ENCODE measurements at regions not wholly inside any gene's neighbourhood (a gene's known extent, or its start where the extent isn't known, plus 50 kb on each side); places are given as distances from the start of the nearest gene placed in this dataset.

DNA sequence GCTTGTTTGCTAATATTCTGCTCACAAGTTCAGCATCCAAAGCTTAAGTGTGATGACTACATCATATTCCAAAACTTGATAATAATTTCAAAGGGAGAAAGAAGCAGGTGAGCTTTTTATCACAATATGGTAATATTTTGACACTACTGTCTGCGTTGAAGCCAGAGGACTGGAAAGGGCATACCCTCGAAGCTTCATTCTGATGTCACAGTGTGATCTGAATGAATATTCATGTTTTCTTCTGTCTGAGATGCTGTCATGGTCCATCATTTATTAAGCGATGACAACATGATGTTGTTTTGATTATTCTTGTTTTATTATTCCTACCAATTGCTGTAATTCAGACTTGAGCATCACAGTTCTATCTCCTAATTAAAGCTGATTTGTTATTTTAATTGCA, 625.4 kb downstream of the ZPLD1 start:
- no peak for DNase-seq

DNA sequence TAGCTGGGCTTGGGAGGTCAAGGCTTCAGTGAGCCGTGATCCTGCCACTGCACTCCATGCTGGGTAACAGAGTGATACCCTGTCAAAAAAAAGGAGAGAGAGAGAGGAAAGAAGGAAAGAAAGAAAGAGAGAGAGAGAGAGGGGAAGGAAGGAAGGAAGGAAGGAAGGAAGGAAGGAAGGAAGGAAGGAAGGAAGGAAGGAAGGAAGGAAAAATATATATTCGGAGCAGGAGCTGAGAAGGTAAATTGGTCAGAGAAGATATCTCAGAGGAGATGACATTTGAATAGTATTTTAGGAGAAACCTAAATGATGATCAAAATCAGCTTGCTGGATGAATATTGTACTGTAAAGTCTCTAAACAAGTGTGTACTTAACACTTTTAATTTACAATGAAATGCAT, 633.1 kb downstream of the ZPLD1 start:
- no peak for DNase-seq

DNA sequence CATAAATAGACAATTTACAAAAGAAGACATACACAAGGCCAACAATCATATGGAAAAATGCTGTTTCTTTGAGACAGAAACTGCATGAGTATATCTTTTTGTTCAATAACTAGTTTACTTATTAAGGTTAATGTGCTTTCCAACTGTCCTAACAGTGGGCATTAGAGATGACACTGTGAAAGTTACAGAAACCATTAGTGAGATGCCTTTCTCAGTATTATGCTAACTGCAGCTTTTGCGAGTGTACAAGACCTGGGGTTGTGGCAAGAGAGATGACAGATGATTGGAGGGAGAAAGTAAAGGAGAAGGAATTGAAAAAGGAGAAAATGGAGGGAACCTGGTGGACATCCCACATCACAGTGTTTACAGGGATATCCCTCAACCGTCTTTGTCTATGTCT, 640.5 kb downstream of the ZPLD1 start:
- DNase-seq: no peak

GRCh38 chr3:103077910-103078309, 643.1 kb downstream of the ZPLD1 start:
- DNase-seq: no peak

- no peak for DNase-seq
These were observed 647.7 kb downstream of the ZPLD1 start for GRCh38 chr3:103082501-103082900.

DNA sequence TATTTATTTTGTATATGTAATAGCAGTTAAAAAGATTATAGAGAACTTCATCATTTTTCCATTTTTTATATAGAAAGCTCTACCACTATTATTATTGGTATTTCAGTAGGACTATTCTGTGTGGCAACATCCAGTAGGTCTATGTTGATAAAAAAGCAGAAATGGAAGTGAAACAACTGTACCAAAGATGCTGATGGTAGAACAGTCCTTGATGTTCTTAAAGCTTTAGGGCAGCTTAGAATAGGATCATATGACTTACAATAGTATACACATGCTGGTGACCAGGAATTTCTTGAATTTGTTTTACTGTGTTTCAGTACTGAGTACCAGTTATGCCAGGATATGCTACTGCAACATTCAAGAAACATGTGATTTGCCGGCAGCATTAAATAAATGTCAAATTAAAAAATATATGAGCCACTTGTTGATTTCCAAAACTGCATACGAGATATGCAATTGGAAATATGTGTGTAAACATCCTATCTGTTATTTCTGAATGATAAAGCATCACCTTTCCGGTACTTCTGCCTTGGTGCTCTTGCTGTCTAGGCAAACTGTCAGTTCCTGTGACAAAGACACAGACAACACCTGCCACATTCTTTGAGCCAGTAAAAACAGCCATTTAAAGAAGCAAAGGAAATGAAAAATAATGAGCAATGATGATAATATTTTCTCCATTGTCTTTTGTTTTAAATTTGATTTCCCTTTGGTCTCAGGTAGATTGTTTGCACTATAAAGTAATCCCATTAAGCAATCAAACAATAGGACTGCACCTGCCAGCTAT, 649.2 kb downstream of the ZPLD1 start:
- DNase-seq: no peak

DNA sequence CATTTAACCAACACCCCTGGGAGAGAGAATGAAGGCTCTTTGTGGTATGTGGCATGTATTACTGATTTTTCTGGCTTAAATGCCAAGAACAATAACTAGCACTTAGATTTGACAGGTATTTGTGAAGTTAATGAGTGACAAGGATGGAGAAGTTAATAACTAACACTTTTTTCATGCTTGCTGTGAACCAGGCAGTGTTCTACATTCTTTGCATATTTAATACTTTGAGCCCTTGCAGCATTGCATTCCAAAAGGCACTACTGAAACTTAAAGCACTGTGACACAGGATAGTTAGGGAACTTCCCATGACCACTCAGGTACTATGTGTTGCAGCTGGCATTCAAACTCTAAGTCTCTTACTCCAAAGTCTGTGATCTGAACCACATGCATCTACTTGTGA, 650.6 kb downstream of the ZPLD1 start:
- no peak for DNase-seq

GRCh38 chr3:103089758-103090157, 654.9 kb downstream of the ZPLD1 start:
- DNase-seq: no peak

DNA sequence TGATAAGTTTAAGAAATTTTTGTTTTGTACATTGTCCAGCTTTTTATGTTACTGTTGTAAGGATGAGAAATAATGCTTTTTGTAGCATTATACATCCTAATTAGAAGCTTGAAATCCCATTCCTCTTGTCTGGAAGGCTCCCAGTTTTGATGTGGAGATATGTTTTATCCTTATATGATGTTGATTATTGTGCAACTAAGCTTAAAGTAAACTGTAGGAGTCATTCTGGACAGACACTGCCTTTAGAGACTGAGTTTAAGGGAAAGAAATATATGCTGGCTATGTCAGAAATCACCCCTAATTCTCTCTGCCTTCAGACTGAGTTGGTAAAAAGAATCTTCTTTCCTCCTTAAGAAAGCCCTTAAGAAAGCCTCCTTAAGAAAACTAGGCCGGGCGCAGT, 670.4 kb downstream of the ZPLD1 start:
- no peak for DNase-seq

GRCh38 chr3:103112273-103112672, 677.5 kb downstream of the ZPLD1 start:
- peak; percentile 49 for DNase-seq

- no peak for DNase-seq
These were observed 691.3 kb downstream of the ZPLD1 start for GRCh38 chr3:103126115-103126514.

DNA sequence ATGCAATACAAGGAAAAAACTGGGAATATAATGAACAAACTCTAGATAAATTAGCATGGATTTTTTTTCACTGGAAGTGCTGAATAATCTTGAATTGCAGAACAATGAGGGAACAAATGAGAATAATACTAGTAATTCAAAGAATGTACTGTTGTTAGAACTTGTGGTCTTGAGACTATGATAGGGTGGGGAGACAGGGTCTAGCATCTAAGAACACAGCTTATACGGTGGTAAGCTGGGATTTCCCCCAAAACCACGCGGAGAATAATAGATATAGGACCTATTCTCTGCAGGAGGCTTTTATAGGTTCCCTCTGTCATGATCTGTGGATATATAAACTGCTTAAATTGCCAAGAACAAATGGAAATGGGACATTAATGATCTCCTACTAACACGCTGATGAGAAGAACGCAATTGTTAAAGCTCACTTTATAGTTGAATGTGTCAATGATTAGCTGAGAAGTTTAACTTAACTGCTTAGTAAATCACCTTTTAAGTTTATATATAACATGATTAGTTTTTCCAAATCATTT, 692.3 kb downstream of the ZPLD1 start:
- DNase-seq: no peak

- DNase-seq: no peak
These were observed 692.9 kb downstream of the ZPLD1 start for GRCh38 chr3:103127737-103128136.

DNA sequence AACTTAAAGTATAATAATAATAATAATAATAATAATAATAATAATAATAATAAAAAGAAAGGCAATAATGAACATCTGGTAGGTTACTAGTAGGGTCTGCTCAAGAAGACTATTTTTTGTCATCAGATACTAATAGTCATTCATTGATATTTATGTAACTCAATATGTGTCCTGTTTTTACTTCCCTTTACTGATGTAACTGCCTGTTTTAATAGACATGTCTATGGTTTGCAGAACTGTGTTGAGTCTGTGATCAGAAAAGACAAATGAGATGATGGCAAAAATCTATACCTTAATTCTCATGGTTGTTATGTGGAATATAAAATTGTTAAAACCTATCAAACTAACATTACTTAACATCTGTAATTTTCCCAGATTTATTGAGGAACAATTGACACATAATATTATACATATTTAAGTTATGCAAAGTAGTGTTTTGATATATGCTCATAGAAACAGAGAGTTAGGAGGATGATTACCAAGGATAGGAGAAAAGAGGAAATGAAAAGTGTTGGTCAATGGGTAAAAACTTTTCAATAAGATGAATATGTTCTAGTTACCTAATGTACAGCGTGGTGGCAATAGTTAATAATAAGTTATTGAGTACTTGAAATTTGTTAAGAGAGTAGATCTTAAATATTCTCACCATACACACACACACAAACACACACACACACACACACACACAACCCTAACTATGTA, 699.4 kb downstream of the ZPLD1 start:
- DNase-seq: no peak

GRCh38 chr3:103136621-103137020, 701.8 kb downstream of the ZPLD1 start:
- no peak for DNase-seq

GRCh38 chr3:103137830-103138229, 703.0 kb downstream of the ZPLD1 start:
- no peak for DNase-seq

DNA sequence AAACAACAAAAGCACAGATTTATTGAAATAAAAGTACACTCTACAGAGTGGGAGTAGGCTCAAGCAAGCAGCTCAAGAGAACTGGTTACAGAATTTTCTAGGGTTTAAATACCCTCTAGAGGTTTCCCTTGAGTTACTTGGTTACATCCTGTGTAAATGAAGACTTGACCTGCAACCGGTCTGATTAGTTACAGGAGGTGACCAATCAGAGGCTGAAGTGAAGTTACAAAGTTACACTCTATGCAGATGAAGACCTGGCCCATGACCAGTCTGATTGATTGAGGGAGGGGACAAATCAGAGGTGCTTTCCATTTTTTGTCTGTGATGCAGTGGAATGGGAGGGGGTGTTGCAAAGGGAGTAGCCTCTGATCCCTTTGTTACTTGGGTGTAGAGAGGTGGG, 723.4 kb downstream of the ZPLD1 start:
- no peak for DNase-seq

- no peak for DNase-seq
These were observed 732.1 kb downstream of the ZPLD1 start for GRCh38 chr3:103166890-103167289.

DNA sequence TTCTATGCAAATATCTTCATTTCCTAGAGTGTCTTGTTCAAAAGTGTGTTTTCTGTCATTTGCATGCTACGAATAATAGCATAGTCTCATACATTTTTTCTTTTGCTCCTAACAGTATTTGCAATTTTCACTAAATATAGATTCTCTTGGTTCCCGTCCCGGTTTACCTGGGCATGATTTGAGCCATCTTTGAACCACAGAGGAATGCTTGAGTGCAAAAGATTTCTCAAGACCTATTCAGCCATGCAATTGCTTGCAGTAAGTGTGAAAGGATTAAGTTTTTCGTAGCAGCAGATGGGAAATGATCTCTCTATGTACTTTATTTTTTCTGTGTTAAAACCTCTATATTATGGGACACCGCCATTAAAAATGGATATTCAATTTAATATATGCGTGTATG, 733.0 kb downstream of the ZPLD1 start:
- DNase-seq: no peak

GRCh38 chr3:103169289-103169688, 734.5 kb downstream of the ZPLD1 start:
- no peak for DNase-seq

- DNase-seq: no peak
These were observed 735.8 kb downstream of the ZPLD1 start for GRCh38 chr3:103170651-103171050.

DNA sequence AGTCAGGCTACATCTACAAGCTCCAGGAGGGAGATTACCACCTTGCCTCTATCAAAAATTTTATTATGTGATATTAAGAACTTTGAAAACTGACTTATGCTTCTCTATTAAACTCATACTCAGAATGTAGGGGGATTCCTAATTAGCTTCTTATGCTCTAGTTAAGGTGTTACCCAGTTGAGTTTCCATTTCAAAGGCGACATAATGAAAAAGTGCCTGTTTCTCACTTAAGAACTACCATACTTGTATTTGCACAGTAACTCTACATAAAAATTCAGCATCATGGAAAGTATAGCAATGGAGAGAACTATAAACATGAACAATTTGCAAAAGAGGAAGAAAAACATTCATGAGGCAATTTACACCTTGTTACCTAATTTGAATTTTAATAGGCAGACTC, 739.1 kb downstream of the ZPLD1 start:
- no peak for DNase-seq

DNA sequence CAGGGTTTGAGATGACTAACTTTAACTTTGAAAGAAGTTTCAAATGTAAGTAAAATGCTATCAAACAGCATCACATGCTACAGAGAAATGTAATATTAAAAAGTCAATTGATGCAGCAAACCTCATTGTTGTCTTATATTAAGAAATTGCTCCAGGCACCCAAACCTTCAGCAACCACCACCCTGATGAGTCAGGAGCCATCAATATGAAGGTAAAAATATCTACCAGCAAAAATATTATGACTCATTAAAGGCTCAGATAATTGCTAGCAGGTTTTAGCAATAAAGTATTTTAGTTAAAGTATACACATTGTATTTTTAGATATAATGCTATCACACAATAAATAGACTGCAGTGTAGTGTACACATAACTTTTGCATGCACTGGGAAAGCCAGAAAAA, 746.3 kb downstream of the ZPLD1 start:
- DNase-seq: no peak

- DNase-seq: no peak
These were observed 750.0 kb downstream of the ZPLD1 start for GRCh38 chr3:103184772-103185171.
